ENCODE measurements at regions not wholly inside any gene's neighbourhood (a gene's known extent, or its start where the extent isn't known, plus 50 kb on each side); places are given as distances from the start of the nearest gene placed in this dataset.
A peak's percentile ranks its signal among the peaks of the same experiment; 100 is the strongest.
"Not testable (repeated sequence)": the region's sequence is repeated elsewhere in the genome, so short reads cannot be mapped to it uniquely, and the experiment has no call there.

GRCh38 chr4:69013933-69014332 is 62.3 kb upstream of the UGT2A3 start:
- DNase-seq; H3K27me3 ChIP-seq (replicated peaks in 1 of 7); intact Hi-C loops (cut with DNase I; ENCODE audit: low total_unique reads): not testable (repeated sequence)

DNA sequence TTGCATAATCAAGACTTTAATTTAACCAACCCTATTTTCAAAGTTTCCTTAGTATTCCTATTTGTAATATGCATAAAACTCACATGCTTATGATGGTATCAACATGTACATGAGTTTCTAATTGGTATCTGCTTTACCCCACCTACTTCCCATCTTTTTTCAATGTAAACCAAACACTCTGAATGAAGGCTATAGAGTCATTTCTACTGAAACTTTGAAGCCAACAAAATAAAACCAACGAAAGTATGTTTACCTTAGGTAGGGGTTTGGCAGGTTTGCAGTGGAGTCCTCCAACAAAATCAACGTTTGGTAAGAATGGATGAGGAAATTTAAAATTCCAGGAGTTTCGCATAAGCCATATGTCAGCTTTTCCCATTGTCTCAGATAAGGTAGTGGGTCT is 66.4 kb upstream of the UGT2A3 start:
- DNase-seq; H3K9me3 ChIP-seq; H3K4me3 ChIP-seq; H3K27me3 ChIP-seq (replicated peaks in 1 of 7); H3K4me1 ChIP-seq; intact Hi-C loops (cut with DNase I; ENCODE audit: low total_unique reads); H3K36me3 ChIP-seq; H3K27ac ChIP-seq: not testable (repeated sequence)
- 65 to 74% (median 69%) methylated on average over 3 of the region's 3 CpGs for WGBS, 5 donors

More at GRCh38 chr4:69013933-69014332, 62.3 kb upstream of the UGT2A3 start:
- H3K27ac ChIP-seq, H3K4me3 ChIP-seq, H3K4me1 ChIP-seq, H3K9me3 ChIP-seq, H3K36me3 ChIP-seq: not testable (repeated sequence)

- H3K4me3 ChIP-seq; H3K27ac ChIP-seq; H3K27me3 ChIP-seq (replicated peaks in 1 of 7); DNase-seq; H3K36me3 ChIP-seq; H3K4me1 ChIP-seq; intact Hi-C loops (cut with DNase I; ENCODE audit: low total_unique reads); H3K9me3 ChIP-seq: not testable (repeated sequence)
- 62 to 72% (median 65%) methylated on average over 6 of the region's 6 CpGs for WGBS, 5 donors
These were observed 68.2 kb upstream of the UGT2A3 start for GRCh38 chr4:69019538-69020461.

DNA sequence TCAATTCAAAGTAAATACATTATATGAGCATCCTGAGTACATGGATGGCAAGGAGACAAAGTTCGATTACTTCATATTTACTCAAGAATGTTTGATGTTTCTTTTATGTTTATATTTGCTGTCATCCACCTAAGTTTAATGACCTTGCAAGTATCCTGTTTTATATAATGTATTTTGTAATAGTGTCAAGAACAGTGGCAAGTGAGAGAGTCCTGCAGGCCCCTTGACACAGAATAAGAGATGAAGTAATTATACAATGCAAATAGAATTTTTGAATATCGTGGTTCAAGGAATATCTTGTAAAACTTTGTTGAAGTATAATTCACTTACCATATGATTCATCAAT is 68.8 kb upstream of the UGT2A3 start:
- H3K9me3 ChIP-seq; H3K4me1 ChIP-seq; DNase-seq; intact Hi-C loops (cut with DNase I; ENCODE audit: low total_unique reads); H3K4me3 ChIP-seq; H3K27ac ChIP-seq; H3K27me3 ChIP-seq (replicated peaks in 1 of 7); H3K36me3 ChIP-seq: not testable (repeated sequence)
- 29 to 46% (median 35%) methylated on average over 2 of the region's 2 CpGs for WGBS, 5 donors

DNA sequence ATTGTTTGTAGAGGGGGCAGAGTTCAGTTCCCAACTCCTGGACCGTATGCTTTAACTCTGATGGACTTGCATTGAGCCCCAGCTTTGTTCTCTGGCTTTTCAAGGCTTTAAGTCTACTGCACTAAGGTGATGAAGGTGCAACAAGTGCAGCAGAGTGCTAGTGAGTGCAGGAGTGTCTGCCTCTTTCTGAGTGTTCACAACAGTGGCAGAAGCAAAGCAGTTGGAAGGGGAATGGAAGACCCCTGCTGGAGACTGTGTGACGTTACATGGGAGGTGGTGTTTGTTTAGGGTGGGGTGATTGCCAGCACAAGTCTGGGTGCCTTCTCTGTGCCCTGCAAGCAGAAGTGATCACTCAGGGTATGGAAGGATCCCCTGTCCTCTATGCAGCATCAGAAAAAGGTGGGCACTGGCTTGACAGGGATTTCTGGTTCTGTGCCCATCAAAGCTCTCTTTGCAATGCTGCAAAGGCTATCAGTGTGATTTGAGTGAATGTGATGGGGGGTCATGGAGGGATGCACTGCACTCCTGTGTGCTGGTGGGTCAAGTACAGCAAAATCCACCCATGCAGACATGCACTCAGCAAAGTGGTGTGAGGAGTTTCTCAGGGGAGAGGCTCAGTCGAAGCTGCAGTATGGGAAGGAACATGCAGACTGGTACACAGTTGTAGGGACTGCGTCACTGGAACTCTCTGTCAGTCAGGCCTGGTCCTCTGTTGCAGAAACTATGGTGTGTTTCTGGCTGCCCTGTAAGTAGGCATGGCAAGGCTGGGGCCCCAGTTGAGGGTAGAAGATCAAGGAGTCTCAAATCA is 70.9 kb upstream of the UGT2B7 start:
- intact Hi-C loops (cut with DNase I; ENCODE audit: low total_unique reads), result no loop called here
- DNase-seq, result peak; percentile 43
- Histone ChIP-seq H3K4me3 (no peak overlapping the region), H3K4me1 (no peaks in the 10 kb centered on the region), H3K9me3 (no peaks in the 10 kb centered on the region), H3K27ac (no peak overlapping the region), H3K36me3 (no peaks in the 10 kb centered on the region), H3K27me3 (replicated peaks in 1 of 7) (no peaks in the 10 kb centered on the region)
- 55 to 73% (median 58%) methylated on average over 4 of the region's 4 CpGs for WGBS, 5 donors
- TF ChIP-seq POLR2A (IDR thresholded peaks at IDR 0.05) (no peak), CTCF (IDR thresholded peaks at IDR 0.05 in 8 of 11, conservative IDR thresholded peaks at IDR 0.05 in 3 of 11) (no peak), POLR2AphosphoS5 (IDR thresholded peaks at IDR 0.05) (no peak)

- Histone ChIP-seq H3K9me3 (no peaks in the 10 kb centered on the region), H3K4me3 (no peak overlapping the region), H3K27me3 (replicated peaks in 1 of 7) (no peaks in the 10 kb centered on the region), H3K36me3 (no peaks in the 10 kb centered on the region), H3K27ac (no peak overlapping the region), H3K4me1 (no peaks in the 10 kb centered on the region)
- intact Hi-C loops (cut with DNase I; ENCODE audit: low total_unique reads), result no loop called here
- no peak for DNase-seq
- no peak for TF ChIP-seq POLR2AphosphoS5 (IDR thresholded peaks at IDR 0.05)
- TF ChIP-seq CTCF (IDR thresholded peaks at IDR 0.05 in 8 of 11, conservative IDR thresholded peaks at IDR 0.05 in 3 of 11), result no peak
- no peak for TF ChIP-seq POLR2A (IDR thresholded peaks at IDR 0.05)
These were observed 70.3 kb upstream of the UGT2B7 start for GRCh38 chr4:69025999-69026387.

Data from spleen (tissue), 11 donors.